HG02610 (cell line): ENCODE measurements at regions not wholly inside any gene's neighbourhood (a gene's known extent, or its start where the extent isn't known, plus 50 kb on each side); places are given as distances from the start of the nearest gene placed in this dataset.
"Not testable (repeated sequence)": the region's sequence is repeated elsewhere in the genome, so short reads cannot be mapped to it uniquely, and the experiment has no call there.

Experiments used
- ATAC-seq: cut with Tn5 transposase; IDR thresholded peaks from one replicate; pipeline ENCODE4 v1.9.1; 2021; ENCODE audit warnings: mild to moderate bottlenecking, moderate library complexity; ENCODE audit not compliant: unreplicated experiment

DNA sequence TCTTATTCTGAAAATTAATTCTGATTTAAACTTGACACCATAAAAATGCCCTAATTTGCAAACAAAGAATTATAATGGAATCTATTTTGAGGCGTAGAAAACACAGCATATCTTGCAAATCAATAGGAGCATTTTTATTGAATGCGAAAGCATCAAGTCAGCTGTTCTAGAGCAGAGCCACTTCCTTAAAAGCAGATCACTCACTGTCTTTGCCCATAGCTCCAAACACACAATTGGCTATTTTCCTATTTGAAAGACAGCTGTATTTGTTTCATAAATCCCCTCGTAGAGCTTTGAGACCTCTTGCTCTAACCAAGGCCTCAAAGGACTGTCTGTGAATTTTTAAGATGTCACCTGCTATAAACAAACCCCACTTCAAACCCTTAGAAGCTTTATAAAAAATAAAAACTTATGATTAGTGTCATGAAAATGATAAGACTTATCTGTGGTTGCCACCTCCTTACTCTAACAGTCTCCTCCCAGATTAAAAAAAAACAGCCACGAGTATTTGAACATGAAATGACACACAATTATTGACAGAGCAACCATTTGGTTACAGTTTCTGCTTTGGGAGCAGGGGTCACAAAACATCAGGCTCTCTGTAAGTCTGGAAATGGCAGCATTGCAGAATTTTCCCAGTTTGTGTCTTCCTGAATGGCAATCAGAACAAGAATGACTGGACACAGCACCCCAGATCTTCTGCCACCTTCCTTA lies 75.6 kb upstream of the RASEF start:
- ATAC-seq = no peak

DNA sequence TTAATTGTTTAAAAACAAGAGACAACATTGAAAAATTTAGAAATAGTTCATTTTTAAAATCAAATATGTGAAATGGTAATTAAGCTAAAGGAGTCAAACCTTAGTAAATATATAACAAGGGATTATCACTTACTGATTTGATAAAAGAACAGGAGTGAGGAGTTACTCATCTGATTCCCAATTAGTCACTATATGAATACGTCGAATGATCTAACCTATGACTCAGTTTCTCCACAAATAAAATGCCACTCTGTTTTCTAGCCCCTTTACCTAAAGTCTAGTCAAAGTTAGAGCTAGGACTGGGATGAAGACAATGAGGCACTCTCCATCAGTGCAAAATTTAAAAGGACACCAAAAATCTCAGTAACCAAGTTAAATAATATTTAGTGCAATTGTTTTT lies 70.4 kb upstream of the RASEF start:
- no peak for ATAC-seq

DNA sequence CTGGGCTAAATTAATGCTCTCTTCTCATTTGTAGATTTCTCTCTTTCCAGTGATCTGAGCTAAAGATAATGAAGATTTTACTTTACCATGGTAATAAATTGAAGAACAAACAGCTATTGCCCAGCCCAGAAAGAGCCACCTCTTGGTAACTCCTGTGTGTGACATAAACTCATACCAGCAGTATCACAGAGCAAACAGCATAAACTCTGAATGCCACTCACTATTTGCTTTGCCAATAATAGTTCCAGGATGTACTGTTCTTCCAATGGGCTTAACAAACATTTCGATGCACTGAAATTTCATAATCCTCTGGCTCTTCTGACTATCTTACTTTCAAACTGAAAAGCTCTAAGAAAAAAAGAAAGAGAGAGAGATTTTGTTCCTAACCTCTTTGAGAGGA lies 69.8 kb upstream of the RASEF start:
- ATAC-seq = no peak

DNA sequence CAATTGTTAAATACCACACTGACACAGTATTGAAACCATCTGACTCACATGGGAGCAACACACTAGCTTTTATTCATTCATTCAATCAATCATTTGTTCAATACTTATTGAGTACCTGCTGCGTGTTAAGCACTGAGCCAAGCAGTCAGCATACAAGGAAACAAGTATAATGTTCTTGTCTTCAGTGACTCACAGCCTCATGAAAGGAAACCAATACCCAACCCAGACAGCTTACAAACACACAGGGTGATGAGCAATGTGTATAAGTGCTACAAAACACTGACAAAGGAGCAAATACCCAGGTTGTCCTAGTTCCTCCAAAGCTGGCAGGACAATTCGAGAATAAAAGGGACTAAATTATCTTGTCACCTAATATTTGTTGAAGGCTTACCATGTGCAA lies 67.6 kb upstream of the RASEF start:
- ATAC-seq = no peak

DNA sequence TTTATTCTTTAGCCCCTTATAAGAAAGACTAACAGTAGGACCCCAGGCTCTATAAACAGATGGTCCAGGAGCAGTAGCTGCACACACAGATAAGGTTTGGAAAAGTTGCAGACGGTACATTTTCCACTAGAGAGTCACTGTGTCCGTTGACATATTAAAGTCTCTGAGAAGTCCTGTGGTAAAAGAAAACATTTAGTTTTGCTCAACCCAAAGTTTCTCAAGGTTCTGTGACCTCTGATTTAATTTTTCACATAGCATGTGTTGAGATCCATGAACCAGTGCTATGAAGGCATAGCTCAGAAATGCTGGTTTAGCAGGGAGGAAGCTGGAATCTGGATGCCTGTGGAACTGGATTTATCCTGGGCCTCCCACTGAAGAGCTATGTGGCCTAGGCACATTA lies 62.7 kb upstream of the RASEF start:
- no peak for ATAC-seq

DNA sequence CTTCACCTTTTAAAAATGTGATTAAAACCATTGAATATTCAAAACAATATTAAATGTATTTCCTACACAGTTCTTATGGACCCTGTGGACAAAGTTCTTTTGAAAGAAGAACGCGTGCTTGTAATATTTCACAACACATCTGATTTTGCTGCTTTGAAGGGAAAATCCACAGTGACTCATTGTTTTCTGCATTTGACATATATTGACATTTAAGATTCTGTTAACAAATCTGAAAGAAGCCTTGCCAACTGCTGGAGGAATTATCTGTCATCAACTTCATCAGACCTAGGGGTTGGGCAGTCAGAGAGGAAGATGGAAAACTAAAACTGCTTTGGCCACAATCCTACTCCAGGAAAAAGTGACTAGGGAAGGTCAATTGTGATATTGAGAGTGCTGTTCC lies 56.9 kb upstream of the RASEF start:
- no peak for ATAC-seq

DNA sequence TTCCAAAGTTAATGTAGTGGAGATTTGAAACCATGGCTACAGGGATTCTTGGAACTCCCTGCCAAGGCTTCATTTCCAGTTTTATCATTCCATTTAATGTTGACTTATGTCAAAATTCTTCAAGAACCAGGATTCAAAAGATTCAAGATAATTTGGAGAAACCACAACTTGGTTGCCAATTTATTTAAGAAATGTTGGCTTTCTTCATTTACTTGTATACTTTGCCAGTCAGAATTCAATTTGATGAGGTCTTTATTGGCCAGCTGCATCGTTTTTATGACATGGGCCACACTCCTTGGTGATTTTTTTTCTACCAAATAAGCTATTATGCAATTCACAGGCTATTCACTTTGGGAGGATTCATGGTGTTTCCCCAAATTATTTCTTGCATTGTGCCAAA lies 53.1 kb upstream of the RASEF start:
- no peak for ATAC-seq

DNA sequence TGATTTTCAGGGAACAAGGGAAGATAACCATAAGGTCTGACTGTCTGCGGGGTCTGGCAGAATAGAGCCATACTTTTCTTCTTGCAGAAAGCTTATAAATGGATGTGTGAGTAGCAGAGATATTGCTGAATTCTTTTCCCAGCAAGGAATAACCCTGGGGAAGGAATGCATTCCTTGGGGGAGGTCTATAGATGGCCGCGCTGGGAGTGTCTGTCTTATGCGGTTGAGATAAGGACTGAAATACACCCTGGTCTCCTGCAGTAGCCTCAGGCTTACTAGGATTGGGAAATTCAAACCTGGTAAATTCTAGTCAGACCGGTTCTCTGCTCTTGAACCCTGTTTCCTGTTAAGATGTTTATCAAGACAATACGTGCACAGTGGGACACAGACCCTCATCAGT lies 50.5 kb upstream of the RASEF start:
- ATAC-seq = not testable (repeated sequence)
